Stimulated activated naive CD8-positive, alpha-beta T cell treated with anti-CD3 and anti-CD28 coated beads, Interleukin-15, Interleukin-2, amounts not matched to agents 100 ng/mL and 50 ng/mL, for 24 hours (primary cell): ENCODE measurements at regions not wholly inside any gene's neighbourhood (a gene's known extent, or its start where the extent isn't known, plus 50 kb on each side); places are given as distances from the start of the nearest gene placed in this dataset.

Experiments
- H3K27ac Mint-ChIP-seq: one replicate; pipeline ENCODE4 v1.8.0; 2021; ENCODE audit warnings: mild to moderate bottlenecking, mixed read lengths
- H3K27me3 Mint-ChIP-seq: one replicate; pipeline ENCODE4 v1.8.0; 2021; ENCODE audit warnings: mixed read lengths
- H3K36me3 Mint-ChIP-seq: one replicate; pipeline ENCODE4 v1.8.0; 2021; ENCODE audit warnings: low read depth, mixed read lengths
- H3K4me1 Mint-ChIP-seq: one replicate; pipeline ENCODE4 v1.8.0; 2021; ENCODE audit warnings: low read depth, mixed read lengths
- H3K4me3 Mint-ChIP-seq: one replicate; pipeline ENCODE4 v1.8.0; 2021; ENCODE audit warnings: mild to moderate bottlenecking, mixed read lengths
- H3K9me3 Mint-ChIP-seq: one replicate; pipeline ENCODE4 v1.8.0; 2021; ENCODE audit warnings: mixed read lengths

DNA sequence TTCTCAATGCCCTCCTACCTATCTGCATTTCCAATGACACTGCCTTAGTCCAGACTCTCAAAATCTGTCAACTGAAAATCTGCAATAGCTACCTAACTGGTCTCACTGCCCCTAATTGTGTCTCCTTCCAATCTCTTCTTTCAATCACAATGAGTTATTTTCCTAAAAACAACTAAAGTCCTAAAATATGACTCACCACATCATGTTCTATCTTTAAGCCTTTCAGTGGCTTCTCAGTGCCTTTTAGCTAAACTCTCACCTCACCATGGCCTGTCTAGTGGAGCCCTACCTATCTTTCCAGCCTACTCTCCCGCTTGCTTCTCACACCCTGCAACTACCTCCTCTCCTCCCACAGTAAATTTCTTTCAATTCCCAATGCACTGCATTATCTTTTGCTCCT is 220.9 kb upstream of the PKDCC start:
- Mint-ChIP-seq H3K36me3 (no peaks in the 10 kb centered on the region), H3K27me3 (peaks cover 37% of the 10 kb centered on the region), H3K9me3 (no peaks in the 10 kb centered on the region), H3K27ac (no peak overlapping the region), H3K4me3 (no peak overlapping the region), H3K4me1 (no peaks in the 10 kb centered on the region)

GRCh38 chr2:41827354-41827971 is 220.4 kb upstream of the PKDCC start:
- H3K4me1 Mint-ChIP-seq, result no peaks in the 10 kb centered on the region
- H3K27me3 Mint-ChIP-seq, result peaks cover 31% of the 10 kb centered on the region
- no peak overlapping the region for H3K27ac Mint-ChIP-seq
- no peaks in the 10 kb centered on the region for H3K36me3 Mint-ChIP-seq
- no peak overlapping the region for H3K4me3 Mint-ChIP-seq
- H3K9me3 Mint-ChIP-seq, result no peaks in the 10 kb centered on the region

- H3K9me3 Mint-ChIP-seq, result no peaks in the 10 kb centered on the region
- H3K36me3 Mint-ChIP-seq, result no peaks in the 10 kb centered on the region
- H3K27me3 Mint-ChIP-seq, result peaks cover 26% of the 10 kb centered on the region
- no peaks in the 10 kb centered on the region for H3K4me1 Mint-ChIP-seq
- no peak overlapping the region for H3K27ac Mint-ChIP-seq
- no peak overlapping the region for H3K4me3 Mint-ChIP-seq
Observed at GRCh38 chr2:41828052-41828643, 219.7 kb upstream of the PKDCC start.

DNA sequence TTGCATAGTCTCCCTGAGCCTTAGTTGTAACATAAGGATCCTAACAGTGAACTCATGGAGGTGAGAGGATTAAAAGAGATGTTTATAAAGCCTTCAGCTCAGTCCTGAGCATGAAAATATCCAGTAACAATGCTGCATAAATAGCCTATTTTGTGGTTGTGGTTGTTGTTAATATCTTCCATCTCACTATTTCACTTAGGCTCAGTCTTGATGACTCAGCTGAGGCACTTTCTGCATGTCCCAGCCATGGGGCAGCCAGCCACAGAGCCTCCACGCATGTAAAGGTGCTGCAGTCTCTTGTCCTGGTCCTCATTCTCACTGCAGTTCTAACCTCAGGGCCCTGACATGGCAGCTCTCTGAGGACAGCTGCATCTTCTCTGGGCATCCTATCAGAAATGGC is 218.8 kb upstream of the PKDCC start:
- no peaks in the 10 kb centered on the region for H3K4me1 Mint-ChIP-seq

DNA sequence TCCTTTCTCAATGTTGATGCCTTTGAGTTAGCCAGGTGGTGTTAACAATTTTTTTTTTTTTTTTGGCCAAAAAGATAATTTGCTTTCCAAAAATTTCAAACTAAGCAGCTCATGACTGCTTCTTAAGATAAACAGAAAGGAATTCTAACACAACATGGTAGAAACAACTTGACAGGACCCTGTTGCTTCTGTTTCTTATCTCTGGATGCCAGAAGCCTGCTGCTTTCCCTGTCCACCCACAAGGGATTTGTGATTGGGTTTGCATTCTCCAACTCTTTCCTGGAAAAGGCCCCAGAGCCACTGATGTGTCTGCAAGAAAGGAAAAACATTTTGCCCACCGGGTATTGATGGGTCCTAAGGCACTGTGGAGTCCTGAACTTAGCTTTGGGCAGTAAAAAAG is 217.2 kb upstream of the PKDCC start:
- Mint-ChIP-seq H3K27ac (no peak overlapping the region), H3K4me3 (no peak overlapping the region), H3K27me3 (peaks cover 35% of the 10 kb centered on the region), H3K36me3 (no peaks in the 10 kb centered on the region), H3K9me3 (no peaks in the 10 kb centered on the region), H3K4me1 (no peaks in the 10 kb centered on the region)

More for the DNA sequence above, 218.8 kb upstream of the PKDCC start:
- no peaks in the 10 kb centered on the region for H3K36me3 Mint-ChIP-seq
- no peak overlapping the region for H3K4me3 Mint-ChIP-seq
- peaks cover 21% of the 10 kb centered on the region for H3K27me3 Mint-ChIP-seq
- H3K27ac Mint-ChIP-seq, result no peak overlapping the region
- no peaks in the 10 kb centered on the region for H3K9me3 Mint-ChIP-seq

DNA sequence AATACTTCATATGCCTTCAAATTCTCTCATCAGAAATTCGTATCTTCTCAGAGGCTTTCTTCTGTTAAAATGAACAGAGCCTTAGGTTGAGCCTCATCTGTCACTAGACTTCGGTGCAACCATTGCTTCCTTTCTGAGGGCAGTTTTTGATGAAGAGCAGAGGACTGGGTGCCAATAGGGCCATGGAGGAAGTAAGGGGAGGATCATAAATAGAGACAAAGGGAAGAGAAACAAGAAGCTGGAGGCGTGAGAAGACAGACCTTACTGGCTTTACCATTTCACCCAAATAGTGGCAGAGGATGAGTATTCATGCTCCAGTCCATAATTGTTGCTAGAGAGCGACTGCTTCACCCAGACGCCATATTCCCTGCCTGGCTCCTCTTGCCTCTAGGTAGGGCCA is 215.6 kb upstream of the PKDCC start:
- Mint-ChIP-seq H3K4me1 (no peaks in the 10 kb centered on the region), H3K27me3 (peaks cover 44% of the 10 kb centered on the region), H3K9me3 (no peaks in the 10 kb centered on the region), H3K4me3 (no peak overlapping the region), H3K27ac (no peak overlapping the region), H3K36me3 (no peaks in the 10 kb centered on the region)

DNA sequence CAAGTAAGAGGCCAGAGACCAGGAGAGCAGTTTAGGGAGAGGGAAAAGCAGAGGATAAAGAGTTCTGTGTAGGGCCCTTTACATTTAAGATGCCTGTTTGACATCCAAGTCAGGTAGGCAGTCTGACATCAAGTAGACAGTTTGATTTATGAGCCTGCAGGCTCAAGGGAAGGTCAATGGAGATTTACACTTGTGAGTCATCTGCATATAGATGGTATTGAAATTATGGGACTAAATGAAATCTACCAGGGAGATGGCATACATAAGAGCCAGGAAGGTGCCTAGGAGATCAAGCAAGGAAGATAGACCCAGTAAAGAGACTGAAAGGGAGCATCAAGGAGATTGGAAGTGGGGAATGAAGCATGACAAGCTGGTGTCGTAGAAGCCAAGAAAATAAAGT is 212.4 kb upstream of the PKDCC start:
- no peaks in the 10 kb centered on the region for H3K9me3 Mint-ChIP-seq
- H3K4me3 Mint-ChIP-seq, result no peak overlapping the region
- H3K36me3 Mint-ChIP-seq, result no peaks in the 10 kb centered on the region
- H3K27ac Mint-ChIP-seq, result no peak overlapping the region
- peaks cover under 1% of the 10 kb centered on the region for H3K4me1 Mint-ChIP-seq
- peaks cover 50% of the 10 kb centered on the region for H3K27me3 Mint-ChIP-seq

DNA sequence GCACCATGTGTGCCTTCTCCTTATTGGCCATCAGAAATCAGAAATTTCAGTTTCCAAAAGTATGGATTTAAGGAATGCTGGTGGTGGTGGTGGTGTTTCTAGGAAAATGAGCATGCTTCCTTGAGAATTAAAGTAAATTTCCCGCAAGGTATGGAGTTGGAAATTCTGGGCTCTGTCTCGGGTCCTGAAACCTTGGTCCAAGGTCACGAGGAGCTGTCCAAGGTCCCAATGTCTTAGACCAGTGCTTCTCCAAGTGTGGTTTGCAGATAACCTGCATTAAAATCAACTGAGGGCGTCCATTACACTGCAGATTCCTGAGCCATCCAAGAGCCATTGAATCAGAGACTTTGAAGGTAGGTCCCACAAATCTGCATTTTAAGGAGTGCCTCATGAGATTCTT is 210.9 kb upstream of the PKDCC start:
- H3K27ac Mint-ChIP-seq, result no peak overlapping the region
- peaks cover 12% of the 10 kb centered on the region for H3K4me1 Mint-ChIP-seq
- no peak overlapping the region for H3K4me3 Mint-ChIP-seq
- no peaks in the 10 kb centered on the region for H3K9me3 Mint-ChIP-seq
- no peaks in the 10 kb centered on the region for H3K36me3 Mint-ChIP-seq
- peaks cover 43% of the 10 kb centered on the region for H3K27me3 Mint-ChIP-seq

DNA sequence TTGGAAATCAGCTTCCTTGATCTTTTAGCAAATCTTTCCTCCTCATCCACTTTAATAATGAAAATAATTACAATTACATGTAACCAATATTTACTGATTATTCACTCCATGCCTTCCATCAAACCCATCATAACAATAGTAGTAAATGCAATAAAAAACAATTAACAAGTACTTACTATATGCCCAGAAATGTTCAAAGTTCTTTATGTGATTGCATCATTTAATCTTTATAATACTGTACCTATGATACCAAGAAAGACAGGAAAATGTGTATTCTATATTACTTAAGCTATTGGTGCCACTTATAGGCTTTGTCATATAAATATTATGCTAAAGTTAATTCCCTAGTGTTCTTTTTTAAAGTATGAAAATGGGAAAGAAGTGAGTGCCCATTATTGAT is 210.2 kb upstream of the PKDCC start:
- Mint-ChIP-seq H3K27me3 (peaks cover 43% of the 10 kb centered on the region), H3K4me3 (no peak overlapping the region), H3K27ac (no peak overlapping the region), H3K36me3 (no peaks in the 10 kb centered on the region), H3K4me1 (peaks cover 12% of the 10 kb centered on the region), H3K9me3 (no peaks in the 10 kb centered on the region)

DNA sequence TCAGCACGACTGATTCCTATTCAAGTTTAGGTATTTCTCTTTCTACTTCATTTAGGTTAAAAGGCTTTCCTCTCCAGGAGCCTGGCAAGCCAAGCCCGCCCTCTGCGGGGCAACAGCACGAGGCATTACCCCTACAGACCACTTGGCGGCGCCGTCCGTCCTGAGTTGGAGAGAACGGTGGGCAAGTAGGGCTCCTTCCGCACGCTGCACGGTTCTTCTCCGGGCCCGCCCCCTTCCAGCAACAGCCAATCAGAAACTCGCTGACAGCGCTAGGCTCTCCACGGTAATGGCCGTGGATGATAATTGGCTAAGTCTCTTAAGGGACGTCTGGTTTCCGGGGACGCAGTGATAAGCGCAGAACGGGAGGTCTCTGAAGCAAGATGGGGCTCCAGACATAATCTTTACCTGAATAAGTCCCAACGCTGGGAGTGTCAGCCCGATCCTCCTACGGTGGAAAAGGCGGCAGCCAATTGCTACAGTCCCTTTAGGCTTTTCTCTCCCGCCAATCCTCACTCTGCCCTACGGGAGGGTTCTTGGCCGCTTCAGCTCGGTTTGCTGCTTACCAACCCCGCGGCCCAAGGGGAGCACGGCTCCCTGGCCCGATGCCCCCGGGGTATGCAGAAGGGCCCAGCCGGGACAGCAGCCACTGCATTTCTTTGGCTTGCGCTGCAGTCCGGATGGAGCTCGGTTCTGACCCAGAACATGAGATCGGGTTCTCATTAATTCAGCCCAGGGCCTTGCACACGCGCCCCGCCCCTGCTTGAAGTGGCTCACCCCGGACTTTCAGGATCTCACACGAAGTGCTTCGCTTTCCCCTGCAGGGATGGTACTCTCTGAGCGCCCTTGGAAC is 206.9 kb upstream of the PKDCC start:
- Mint-ChIP-seq H3K4me3 (peak overlapping the region; percentile 89), H3K27ac (peak overlapping the region; percentile 82), H3K36me3 (no peaks in the 10 kb centered on the region), H3K9me3 (no peaks in the 10 kb centered on the region), H3K4me1 (peaks cover 12% of the 10 kb centered on the region), H3K27me3 (peaks cover 35% of the 10 kb centered on the region)

GRCh38 chr2:41846962-41847361 is 200.9 kb upstream of the PKDCC start:
- Mint-ChIP-seq H3K9me3 (no peaks in the 10 kb centered on the region), H3K4me1 (no peaks in the 10 kb centered on the region), H3K36me3 (no peaks in the 10 kb centered on the region), H3K4me3 (no peak overlapping the region), H3K27ac (no peak overlapping the region), H3K27me3 (peaks cover 40% of the 10 kb centered on the region)

DNA sequence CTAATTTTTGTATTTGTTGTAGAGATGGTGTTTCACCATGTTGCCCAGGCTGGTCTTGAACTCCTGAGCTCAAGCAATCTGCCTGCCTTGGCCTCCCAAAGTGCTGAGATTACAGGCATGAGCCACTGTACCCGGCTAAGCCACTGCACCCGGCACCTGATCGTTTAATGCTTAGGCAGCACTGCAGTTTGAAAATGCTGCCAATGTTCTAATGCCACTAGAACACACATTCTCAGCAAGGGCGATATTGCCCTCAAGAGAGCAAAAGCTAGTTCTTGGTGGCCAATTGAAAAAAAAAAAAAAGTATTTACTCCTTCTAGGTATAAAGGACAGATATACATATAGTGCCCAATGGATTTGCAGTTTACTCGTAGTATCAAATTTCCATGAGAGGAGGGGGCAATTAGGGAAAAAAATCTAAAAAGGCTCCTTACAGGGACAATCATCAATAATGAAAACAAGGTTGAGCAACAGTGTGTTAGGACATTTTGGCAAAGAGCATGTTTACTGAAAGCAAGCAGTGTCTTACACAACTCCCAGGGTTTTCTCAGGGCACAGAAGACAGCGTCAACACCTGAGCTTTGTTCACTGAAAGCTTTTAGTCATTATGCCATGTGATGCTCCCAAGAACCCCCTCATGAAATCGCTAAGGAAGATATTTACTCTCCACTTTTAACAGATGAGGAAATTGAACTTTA is 199.9 kb upstream of the PKDCC start:
- no peaks in the 10 kb centered on the region for H3K9me3 Mint-ChIP-seq
- H3K36me3 Mint-ChIP-seq, result no peaks in the 10 kb centered on the region
- H3K4me1 Mint-ChIP-seq, result no peaks in the 10 kb centered on the region
- no peak overlapping the region for H3K27ac Mint-ChIP-seq
- H3K4me3 Mint-ChIP-seq, result no peak overlapping the region
- H3K27me3 Mint-ChIP-seq, result peaks cover 42% of the 10 kb centered on the region

- peaks cover 33% of the 10 kb centered on the region for H3K27me3 Mint-ChIP-seq
- H3K4me3 Mint-ChIP-seq, result no peak overlapping the region
- H3K27ac Mint-ChIP-seq, result no peak overlapping the region
- H3K9me3 Mint-ChIP-seq, result no peaks in the 10 kb centered on the region
- H3K36me3 Mint-ChIP-seq, result no peaks in the 10 kb centered on the region
- no peaks in the 10 kb centered on the region for H3K4me1 Mint-ChIP-seq
Observed at GRCh38 chr2:41851554-41851953, 196.3 kb upstream of the PKDCC start.

DNA sequence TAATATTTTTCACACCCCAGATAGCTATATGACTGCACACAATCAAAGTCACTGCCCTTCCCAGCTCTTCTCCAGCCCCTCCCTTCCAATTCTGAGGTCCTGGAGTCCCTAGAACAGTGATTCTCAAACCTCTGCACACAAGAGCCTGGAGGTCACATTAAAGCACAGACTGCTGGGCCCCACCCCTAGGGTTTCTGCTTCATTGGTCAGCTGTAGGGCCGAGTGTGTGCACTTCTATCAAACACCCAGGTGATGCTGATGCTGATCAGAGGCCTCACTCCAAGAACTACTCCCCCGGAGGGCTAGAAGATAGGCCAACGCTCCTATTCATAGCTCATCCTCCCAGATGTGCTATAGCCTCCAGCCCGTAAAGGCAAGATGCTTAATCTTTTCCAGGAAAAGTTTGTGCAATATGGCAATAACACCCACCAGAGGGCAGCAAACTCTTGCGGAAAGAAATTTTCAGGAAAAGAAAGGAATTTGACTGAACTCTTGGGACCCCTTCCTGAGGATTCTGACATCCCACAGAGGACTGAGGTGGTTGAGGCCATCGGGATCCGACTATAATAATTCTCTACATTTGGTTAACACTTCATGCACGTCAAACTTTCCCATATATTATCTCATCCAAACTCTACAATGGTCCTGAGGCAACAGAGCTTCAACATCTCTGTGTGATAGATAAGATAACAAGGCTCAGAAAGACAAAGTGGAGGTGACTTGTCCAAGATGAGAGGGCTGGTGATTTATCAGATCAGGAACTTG is 194.2 kb upstream of the PKDCC start:
- H3K9me3 Mint-ChIP-seq, result no peaks in the 10 kb centered on the region
- no peaks in the 10 kb centered on the region for H3K4me1 Mint-ChIP-seq
- no peaks in the 10 kb centered on the region for H3K36me3 Mint-ChIP-seq
- peaks cover 25% of the 10 kb centered on the region for H3K27me3 Mint-ChIP-seq
- no peak overlapping the region for H3K27ac Mint-ChIP-seq
- no peak overlapping the region for H3K4me3 Mint-ChIP-seq
